Endothelial cell of umbilical vein (primary cell): ENCODE measurements at regions not wholly inside any gene's neighbourhood (a gene's known extent, or its start where the extent isn't known, plus 50 kb on each side); places are given as distances from the start of the nearest gene placed in this dataset.

Source experiments
- CTCF ChIP-seq, 2 donors: IDR thresholded peaks; 1 replicate in 1 of 2; 2 replicates in 1 of 2; pipeline ENCODE4 v1.5.1; 2011; ENCODE audit warnings: low read length in 2 of 2, mild to moderate bottlenecking in 2 of 2, moderate library complexity in 2 of 2, control low read depth in 1 of 2, inconsistent platforms in 1 of 2, low read depth in 1 of 2; ENCODE audit not compliant: insufficient read depth in 1 of 2; ENCODE audit errors: extremely low read depth in 1 of 2
- POLR2A ChIP-seq: IDR thresholded peaks from 2 replicates; pipeline ENCODE4 v1.6.1; 2012; ENCODE audit warnings: low read depth, mild to moderate bottlenecking, control low read depth, low read length
- POLR2AphosphoS5 ChIP-seq: IDR thresholded peaks from 2 replicates; pipeline ENCODE4 v1.6.1; 2012; ENCODE audit warnings: low read depth, mild to moderate bottlenecking, control low read depth, low read length, moderate library complexity; ENCODE audit not compliant: insufficient read depth

DNA sequence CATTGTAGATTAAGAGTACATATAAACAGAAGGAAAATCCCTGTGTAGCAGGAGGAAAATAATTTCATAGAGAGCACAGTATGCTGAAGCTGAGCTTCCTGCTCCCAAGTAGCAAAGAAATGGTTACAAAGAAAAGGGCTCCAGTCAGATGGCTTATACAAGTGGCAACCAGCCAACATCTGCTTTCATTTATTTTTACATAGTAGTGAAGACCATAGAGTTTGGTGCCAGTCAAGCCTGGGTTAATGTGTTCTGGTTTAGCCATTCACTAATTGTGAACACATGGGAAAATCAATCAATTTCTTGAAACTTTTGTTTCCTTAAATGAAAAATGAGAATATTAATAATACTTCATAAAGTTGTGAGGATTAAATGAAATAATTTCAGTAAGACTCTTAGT, 111.3 kb upstream of the ELOVL6 start:
- TF ChIP-seq POLR2A (no peak), POLR2AphosphoS5 (no peak), CTCF (IDR thresholded peaks at IDR 0.05; ENCODE audit: extremely low read depth in 1 of 2, insufficient read depth in 1 of 2, low read depth in 1 of 2, low read length in 2 of 2) (no peak)
